GM19035 (cell line): ENCODE measurements at regions not wholly inside any gene's neighbourhood (a gene's known extent, or its start where the extent isn't known, plus 50 kb on each side); places are given as distances from the start of the nearest gene placed in this dataset.
"Not testable (repeated sequence)": the region's sequence is repeated elsewhere in the genome, so short reads cannot be mapped to it uniquely, and the experiment has no call there.

ENCODE experiments used
- ATAC-seq: cut with Tn5 transposase; IDR thresholded peaks from one replicate; pipeline ENCODE4 v1.9.1; 2021; ENCODE audit not compliant: unreplicated experiment

GRCh38 chr22:47407461-47408025, 645.1 kb downstream of the TBC1D22A start:
- ATAC-seq = no peak

GRCh38 chr22:47406896-47407295, 644.4 kb downstream of the TBC1D22A start:
- no peak for ATAC-seq

GRCh38 chr22:47406180-47406834, 643.9 kb downstream of the TBC1D22A start:
- no peak for ATAC-seq

GRCh38 chr22:47405222-47405621, 642.8 kb downstream of the TBC1D22A start:
- ATAC-seq = not testable (repeated sequence)

GRCh38 chr22:47402876-47403525, 640.6 kb downstream of the TBC1D22A start:
- ATAC-seq = no peak

- ATAC-seq = no peak
Measured at GRCh38 chr22:47401976-47402770, 639.7 kb downstream of the TBC1D22A start.

- no peak for ATAC-seq
Measured at GRCh38 chr22:47401592-47401898, 639.1 kb downstream of the TBC1D22A start.

- ATAC-seq = no peak
Measured at GRCh38 chr22:47400701-47401591, 638.5 kb downstream of the TBC1D22A start.

- ATAC-seq = not testable (repeated sequence)
Measured at GRCh38 chr22:47400131-47400530, 637.7 kb downstream of the TBC1D22A start.

- ATAC-seq = no peak
Measured at GRCh38 chr22:47398921-47399790, 636.7 kb downstream of the TBC1D22A start.

- ATAC-seq = no peak
Measured at GRCh38 chr22:47398491-47398890, 636.0 kb downstream of the TBC1D22A start.

GRCh38 chr22:47397673-47398072, 635.2 kb downstream of the TBC1D22A start:
- ATAC-seq = no peak

GRCh38 chr22:47396515-47396914, 634.1 kb downstream of the TBC1D22A start:
- no peak for ATAC-seq

GRCh38 chr22:47396105-47396504, 633.7 kb downstream of the TBC1D22A start:
- ATAC-seq = no peak

GRCh38 chr22:47395481-47395880, 633.0 kb downstream of the TBC1D22A start:
- no peak for ATAC-seq

- ATAC-seq = no peak
Measured at GRCh38 chr22:47394504-47395440, 632.3 kb downstream of the TBC1D22A start.

- ATAC-seq = no peak
Measured at GRCh38 chr22:47393191-47393590, 630.7 kb downstream of the TBC1D22A start.

- ATAC-seq = no peak
Measured at GRCh38 chr22:47392729-47393128, 630.3 kb downstream of the TBC1D22A start.

- no peak for ATAC-seq
Measured at GRCh38 chr22:47392054-47392347, 629.6 kb downstream of the TBC1D22A start.
